Peyer's patch (tissue), 4 donors: ENCODE measurements at regions not wholly inside any gene's neighbourhood (a gene's known extent, or its start where the extent isn't known, plus 50 kb on each side); places are given as distances from the start of the nearest gene placed in this dataset.

Source experiments
- CTCF ChIP-seq, 6 experiments: fragments of 450-650 bp in 4 of 6; fragments of 200-600 bp in 2 of 6; sonication (generic) in 1 of 6; IDR thresholded peaks; one replicate each; pipeline ENCODE4 v1.5.1; 2017 to 2019; ENCODE audit warnings: antibody characterized with exemption in 6 of 6, mild to moderate bottlenecking in 3 of 6, moderate library complexity in 1 of 6
- POLR2A ChIP-seq, 2 donors: fragments of 450-650 bp; IDR thresholded peaks; one replicate each; pipeline ENCODE4 v1.5.1; 2017; ENCODE audit warnings: antibody characterized with exemption in 2 of 2, mild to moderate bottlenecking in 2 of 2, moderate library complexity in 2 of 2

- TF ChIP-seq CTCF (IDR thresholded peaks at IDR 0.05) (no peak), POLR2A (IDR thresholded peaks at IDR 0.05) (no peak)
Observed at GRCh38 chr11:29482510-29482909, 534.3 kb downstream of the KCNA4 start.
